ENCODE measurements at regions not wholly inside any gene's neighbourhood (a gene's known extent, or its start where the extent isn't known, plus 50 kb on each side); places are given as distances from the start of the nearest gene placed in this dataset.

- no peak overlapping the region for H3K4me3 Mint-ChIP-seq
- peaks cover 8 to 17% of the 10 kb centered on the region in 2 donors for H3K9me3 Mint-ChIP-seq
- Histone ChIP-seq H3K27me3 (ENCODE audit: control insufficient read depth, insufficient read depth, low read length) (no peaks in the 10 kb centered on the region), H3K4me1 (ENCODE audit: control insufficient read depth, insufficient read depth, low read length) (no peaks in the 10 kb centered on the region), H3K27ac (ENCODE audit: low read length) (no peak overlapping the region), H3K4me3 (ENCODE audit: low read length) (no peak overlapping the region), H3K9me3 (ENCODE audit: control insufficient read depth, insufficient read depth, low read length) (peaks cover 12% of the 10 kb centered on the region), H3K36me3 (ENCODE audit: control insufficient read depth, insufficient read depth, low read length) (no peaks in the 10 kb centered on the region)
- DNase-seq (no peak), ATAC-seq (no peak)
- WGBS (ENCODE audit: insufficient coverage), result no CpG with 5 or more reads among the region's 2 CpGs
- H3K36me3 Mint-ChIP-seq, result no peaks in the 10 kb centered on the region
- no peaks in the 10 kb centered on the region for H3K4me1 Mint-ChIP-seq
- intact Hi-C loops (cut with micrococcal nuclease), result no loop called here
- TF ChIP-seq CTCF (IDR thresholded peaks at IDR 0.05), result no peak
- no peak overlapping the region for H3K27ac Mint-ChIP-seq
- H3K27me3 Mint-ChIP-seq (ENCODE audit: low read depth in 2 of 2), result no peaks in the 10 kb centered on the region
Measured at GRCh38 chr13:56888455-56888854, 252.3 kb upstream of the PRR20A start.

- H3K36me3 ChIP-seq (ENCODE audit: control insufficient read depth, insufficient read depth, low read length), result no peaks in the 10 kb centered on the region
- TF ChIP-seq CTCF (IDR thresholded peaks at IDR 0.05), result no peak
- no peak for DNase-seq
- 55% methylated on average over 3 of the region's 3 CpGs for WGBS (ENCODE audit: insufficient coverage)
- Mint-ChIP-seq H3K4me1 (no peaks in the 10 kb centered on the region), H3K9me3 (peaks cover 7 to 11% of the 10 kb centered on the region in 2 donors), H3K4me3 (no peak overlapping the region), H3K36me3 (no peaks in the 10 kb centered on the region), H3K27me3 (ENCODE audit: low read depth in 2 of 2) (no peaks in the 10 kb centered on the region), H3K27ac (no peak overlapping the region)
- no peak overlapping the region for H3K27ac ChIP-seq (ENCODE audit: low read length)
- no peak for ATAC-seq
- H3K4me3 ChIP-seq (ENCODE audit: low read length), result no peak overlapping the region
- intact Hi-C loops (cut with micrococcal nuclease), result no loop called here
- no peaks in the 10 kb centered on the region for H3K4me1 ChIP-seq (ENCODE audit: control insufficient read depth, insufficient read depth, low read length)
- H3K27me3 ChIP-seq (ENCODE audit: control insufficient read depth, insufficient read depth, low read length), result no peaks in the 10 kb centered on the region
- H3K9me3 ChIP-seq (ENCODE audit: control insufficient read depth, insufficient read depth, low read length), result peaks cover 7% of the 10 kb centered on the region
Measured at GRCh38 chr13:56893843-56894242, 246.9 kb upstream of the PRR20A start.

GRCh38 chr13:56900549-56901279, 240.0 kb upstream of the PRR20A start:
- Mint-ChIP-seq H3K36me3 (no peaks in the 10 kb centered on the region), H3K4me1 (no peaks in the 10 kb centered on the region), H3K4me3 (no peak overlapping the region), H3K27ac (no peak overlapping the region), H3K9me3 (peaks cover 0 to 7% of the 10 kb centered on the region in 2 donors), H3K27me3 (ENCODE audit: low read depth in 2 of 2) (no peaks in the 10 kb centered on the region)
- Histone ChIP-seq H3K27me3 (ENCODE audit: control insufficient read depth, insufficient read depth, low read length) (no peaks in the 10 kb centered on the region), H3K27ac (ENCODE audit: low read length) (no peak overlapping the region), H3K9me3 (ENCODE audit: control insufficient read depth, insufficient read depth, low read length) (peaks cover 5% of the 10 kb centered on the region), H3K4me3 (ENCODE audit: low read length) (no peak overlapping the region), H3K36me3 (ENCODE audit: control insufficient read depth, insufficient read depth, low read length) (no peaks in the 10 kb centered on the region), H3K4me1 (ENCODE audit: control insufficient read depth, insufficient read depth, low read length) (no peaks in the 10 kb centered on the region)
- ATAC-seq, result no peak
- no peak for DNase-seq
- intact Hi-C loops (cut with micrococcal nuclease), result no loop called here
- TF ChIP-seq CTCF (IDR thresholded peaks at IDR 0.05), result no peak
- WGBS (ENCODE audit: insufficient coverage), result 94% methylated on average over 30 of the region's 30 CpGs

- Mint-ChIP-seq H3K27ac (no peak overlapping the region), H3K4me1 (no peaks in the 10 kb centered on the region), H3K36me3 (no peaks in the 10 kb centered on the region), H3K4me3 (no peak overlapping the region), H3K27me3 (ENCODE audit: low read depth in 2 of 2) (no peaks in the 10 kb centered on the region), H3K9me3 (peaks cover 0 to 7% of the 10 kb centered on the region in 2 donors)
- no peaks in the 10 kb centered on the region for H3K36me3 ChIP-seq (ENCODE audit: control insufficient read depth, insufficient read depth, low read length)
- H3K27me3 ChIP-seq (ENCODE audit: control insufficient read depth, insufficient read depth, low read length), result no peaks in the 10 kb centered on the region
- 97% methylated on average over 9 of the region's 9 CpGs for WGBS (ENCODE audit: insufficient coverage)
- H3K4me3 ChIP-seq (ENCODE audit: low read length), result no peak overlapping the region
- DNase-seq, result no peak
- no peak overlapping the region for H3K27ac ChIP-seq (ENCODE audit: low read length)
- no peak for ATAC-seq
- no peak for TF ChIP-seq CTCF (IDR thresholded peaks at IDR 0.05)
- no peaks in the 10 kb centered on the region for H3K4me1 ChIP-seq (ENCODE audit: control insufficient read depth, insufficient read depth, low read length)
- intact Hi-C loops (cut with micrococcal nuclease), result no loop called here
- H3K9me3 ChIP-seq (ENCODE audit: control insufficient read depth, insufficient read depth, low read length), result peaks cover 5% of the 10 kb centered on the region
Measured at GRCh38 chr13:56902276-56902675, 238.4 kb upstream of the PRR20A start.
